GM12875 (cell line): ENCODE measurements at regions not wholly inside any gene's neighbourhood (a gene's known extent, or its start where the extent isn't known, plus 50 kb on each side); places are given as distances from the start of the nearest gene placed in this dataset.

ENCODE experiments used
- H3K4me3 ChIP-seq: one replicate; pipeline ENCODE4 v1.5.1; 2011; ENCODE audit warnings: low read depth, low read length, control low read depth
- TF ChIP-seq, protein P1 (sequence below): IDR thresholded peaks from 2 replicates; pipeline ENCODE4 v1.5.1; 2011; ENCODE audit warnings: low read depth, mild to moderate bottlenecking, control low read depth, inconsistent platforms, low read length, moderate library complexity, borderline replicate concordance; ENCODE audit not compliant: insufficient read depth

DNA sequence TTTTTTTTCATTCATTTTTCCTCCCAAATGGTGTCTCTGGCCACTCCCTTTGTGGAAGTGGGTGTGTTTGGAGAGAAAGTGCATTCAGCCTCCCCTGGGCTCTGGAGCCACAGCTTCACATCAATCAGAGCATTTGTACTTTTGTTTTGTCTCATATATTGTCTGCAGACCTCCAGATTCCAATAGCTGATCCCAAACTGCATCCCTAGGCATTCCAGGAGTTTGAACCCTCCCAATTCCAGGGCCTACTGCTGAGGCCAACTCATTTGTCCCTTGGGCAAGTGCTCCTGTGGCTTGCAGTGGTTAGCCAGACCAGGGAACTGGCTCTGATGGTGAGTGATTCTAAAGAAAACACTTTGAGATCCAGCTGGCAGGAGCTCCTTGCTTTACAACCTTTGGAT, 163.3 kb downstream of the IPMK start:
- TF ChIP-seq, protein P1, sequence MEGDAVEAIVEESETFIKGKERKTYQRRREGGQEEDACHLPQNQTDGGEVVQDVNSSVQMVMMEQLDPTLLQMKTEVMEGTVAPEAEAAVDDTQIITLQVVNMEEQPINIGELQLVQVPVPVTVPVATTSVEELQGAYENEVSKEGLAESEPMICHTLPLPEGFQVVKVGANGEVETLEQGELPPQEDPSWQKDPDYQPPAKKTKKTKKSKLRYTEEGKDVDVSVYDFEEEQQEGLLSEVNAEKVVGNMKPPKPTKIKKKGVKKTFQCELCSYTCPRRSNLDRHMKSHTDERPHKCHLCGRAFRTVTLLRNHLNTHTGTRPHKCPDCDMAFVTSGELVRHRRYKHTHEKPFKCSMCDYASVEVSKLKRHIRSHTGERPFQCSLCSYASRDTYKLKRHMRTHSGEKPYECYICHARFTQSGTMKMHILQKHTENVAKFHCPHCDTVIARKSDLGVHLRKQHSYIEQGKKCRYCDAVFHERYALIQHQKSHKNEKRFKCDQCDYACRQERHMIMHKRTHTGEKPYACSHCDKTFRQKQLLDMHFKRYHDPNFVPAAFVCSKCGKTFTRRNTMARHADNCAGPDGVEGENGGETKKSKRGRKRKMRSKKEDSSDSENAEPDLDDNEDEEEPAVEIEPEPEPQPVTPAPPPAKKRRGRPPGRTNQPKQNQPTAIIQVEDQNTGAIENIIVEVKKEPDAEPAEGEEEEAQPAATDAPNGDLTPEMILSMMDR, result no peak
- H3K4me3 ChIP-seq, result no peak overlapping the region

DNA sequence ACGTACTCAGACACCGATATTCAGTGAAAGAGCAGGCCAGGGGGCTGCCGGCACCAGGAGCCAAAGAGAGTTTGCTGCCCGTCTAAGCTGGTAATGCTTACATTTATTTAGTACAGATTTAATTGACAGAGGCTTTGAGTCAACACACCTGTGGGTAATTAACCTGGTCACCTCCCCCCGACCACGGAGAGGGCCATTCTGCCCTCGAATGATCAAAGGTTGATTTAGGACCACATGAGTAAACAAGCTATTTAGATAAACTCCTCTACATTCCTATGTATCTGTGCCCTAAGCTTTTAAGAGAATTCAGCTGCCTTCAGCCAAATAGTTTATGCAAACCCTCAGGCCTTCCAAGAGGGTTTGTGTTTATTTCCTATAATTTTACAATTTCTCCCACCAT, 164.8 kb downstream of the IPMK start:
- TF ChIP-seq, protein P1, result no peak
- no peak overlapping the region for H3K4me3 ChIP-seq

DNA sequence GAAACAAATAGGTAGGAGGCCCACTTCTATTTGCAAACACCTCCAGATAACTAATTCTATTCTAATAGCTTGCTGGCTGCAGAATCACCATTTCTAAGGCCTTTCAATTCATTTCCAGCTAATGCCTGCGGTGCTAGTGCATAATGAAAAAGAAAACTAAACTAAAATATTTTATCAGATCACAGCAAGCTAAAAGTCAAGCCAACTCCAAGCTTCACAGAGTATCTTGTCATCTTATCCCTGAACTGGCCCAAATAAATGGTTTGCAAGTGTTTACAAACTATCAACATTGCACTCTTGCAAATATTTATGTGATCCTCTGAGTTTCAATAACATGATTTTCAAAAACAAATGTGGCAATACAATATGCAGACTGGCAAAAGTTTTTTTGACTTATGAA, 166.0 kb downstream of the IPMK start:
- no peak overlapping the region for H3K4me3 ChIP-seq
- TF ChIP-seq, protein P1, result no peak

GRCh38 chr10:58094985-58095718, 172.5 kb downstream of the IPMK start:
- TF ChIP-seq, protein P1, result no peak
- no peak overlapping the region for H3K4me3 ChIP-seq

- H3K4me3 ChIP-seq, result no peak overlapping the region
- TF ChIP-seq, protein P1, result no peak
These were observed 175.8 kb downstream of the IPMK start for GRCh38 chr10:58091886-58092285.

DNA sequence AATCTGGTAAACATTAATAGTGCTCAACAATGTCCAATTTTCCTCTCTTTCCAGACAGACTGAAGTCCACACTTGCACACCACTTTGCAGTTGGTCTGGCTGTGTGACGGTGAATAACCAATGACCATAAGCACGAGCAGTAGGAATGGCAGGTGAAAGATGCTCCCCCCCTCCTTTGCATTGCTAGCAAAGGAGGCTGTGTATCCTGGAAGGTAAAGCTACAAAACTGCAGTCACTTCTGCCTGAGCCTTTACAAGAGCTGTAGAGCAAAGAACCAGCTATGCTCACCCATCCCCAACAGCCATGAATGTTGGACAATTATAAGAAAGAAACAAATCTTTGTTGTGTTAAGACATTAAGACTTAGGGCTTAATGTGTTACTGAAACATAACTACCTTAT, 178.0 kb downstream of the IPMK start:
- no peak overlapping the region for H3K4me3 ChIP-seq

DNA sequence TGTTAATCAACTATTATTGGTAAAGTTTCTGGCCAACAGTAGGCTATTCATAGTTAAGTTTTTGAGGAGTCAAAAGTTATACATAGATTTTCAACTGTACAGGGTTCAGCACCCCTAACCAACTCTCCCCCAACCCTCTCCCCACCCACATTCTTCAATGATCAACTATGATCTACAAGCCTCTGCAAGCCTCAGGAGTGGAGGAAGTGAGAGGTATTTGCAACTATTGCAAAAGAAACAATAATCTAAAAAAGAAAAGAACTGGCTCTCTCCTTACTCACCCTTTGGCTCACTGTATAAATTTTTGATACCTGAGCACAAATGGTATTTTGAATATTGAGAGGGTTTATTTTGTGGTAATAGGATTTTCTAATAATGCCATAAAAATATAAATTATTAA, 179.8 kb downstream of the IPMK start:
- TF ChIP-seq, protein P1, result no peak

More for the DNA sequence above, 178.0 kb downstream of the IPMK start:
- TF ChIP-seq, protein P1, result no peak

More for the DNA sequence above, 179.8 kb downstream of the IPMK start:
- H3K4me3 ChIP-seq, result no peak overlapping the region
